Embryonic facial prominence (tissue), 1 donor: ENCODE measurements at regions not wholly inside any gene's neighbourhood (a gene's known extent, or its start where the extent isn't known, plus 50 kb on each side); places are given as distances from the start of the nearest gene placed in this dataset.
"Not testable (repeated sequence)": the region's sequence is repeated elsewhere in the genome, so short reads cannot be mapped to it uniquely, and the experiment has no call there.

Experiments used
- DNase-seq: peaks from one replicate; pipeline ENCODE4 v3.0.0-alpha.2; 2016; ENCODE audit errors: extremely low spot score

- DNase-seq: no peak
Observed at GRCh38 chr4:175280153-175280552, 362.0 kb downstream of the ADAM29 start.

- DNase-seq: no peak
Observed at GRCh38 chr4:175281894-175282293, 363.7 kb downstream of the ADAM29 start.

DNA sequence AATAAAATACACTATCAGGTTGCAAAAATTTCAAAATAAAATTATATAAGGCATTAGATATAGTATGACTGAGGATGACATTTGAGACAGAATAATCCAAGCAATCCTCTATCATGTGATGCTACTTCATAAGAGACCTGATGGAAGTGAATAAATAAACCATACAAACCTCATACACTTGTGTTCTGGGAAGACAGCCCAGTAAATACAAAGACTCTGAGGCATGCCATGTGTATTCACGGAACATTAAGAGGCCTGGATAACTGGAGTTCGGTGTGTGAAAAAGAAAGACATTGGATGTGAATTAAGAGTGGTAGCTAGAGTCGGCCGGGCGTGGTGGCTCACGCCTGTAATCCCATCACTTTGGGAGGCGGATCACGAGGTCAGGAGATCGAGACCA is 364.2 kb downstream of the ADAM29 start:
- DNase-seq: no peak

- DNase-seq: no peak
Observed at GRCh38 chr4:175290401-175290800, 372.2 kb downstream of the ADAM29 start.

DNA sequence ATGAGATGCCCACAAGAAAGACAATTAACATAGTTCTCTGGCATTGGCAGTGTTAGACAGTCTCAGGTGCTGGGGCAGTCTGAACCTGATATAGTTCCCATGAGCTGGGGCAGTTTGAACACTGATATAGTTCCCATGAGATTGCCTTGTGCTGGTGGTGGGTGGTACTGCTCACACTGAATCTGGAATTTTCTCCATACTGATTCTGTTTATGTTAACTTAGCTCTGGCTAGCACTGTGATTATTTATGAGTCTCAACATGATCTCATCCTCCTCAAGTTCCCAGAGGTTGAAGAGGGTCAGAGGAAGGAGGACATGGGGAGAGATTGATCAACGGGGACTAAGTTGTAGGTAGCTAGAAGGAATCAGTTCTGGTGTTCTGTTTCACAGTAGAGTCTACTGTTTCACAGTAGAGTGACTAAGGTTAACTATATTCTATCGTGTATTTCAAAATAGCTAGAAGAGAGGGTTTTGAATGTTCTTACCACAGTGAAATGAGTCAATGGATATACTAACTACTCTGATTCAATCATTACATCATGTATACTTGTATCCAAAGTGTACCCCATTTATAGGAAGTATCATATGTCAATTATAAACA is 379.9 kb downstream of the ADAM29 start:
- no peak for DNase-seq

- no peak for DNase-seq
Observed at GRCh38 chr4:175306436-175306835, 388.3 kb downstream of the ADAM29 start.

DNA sequence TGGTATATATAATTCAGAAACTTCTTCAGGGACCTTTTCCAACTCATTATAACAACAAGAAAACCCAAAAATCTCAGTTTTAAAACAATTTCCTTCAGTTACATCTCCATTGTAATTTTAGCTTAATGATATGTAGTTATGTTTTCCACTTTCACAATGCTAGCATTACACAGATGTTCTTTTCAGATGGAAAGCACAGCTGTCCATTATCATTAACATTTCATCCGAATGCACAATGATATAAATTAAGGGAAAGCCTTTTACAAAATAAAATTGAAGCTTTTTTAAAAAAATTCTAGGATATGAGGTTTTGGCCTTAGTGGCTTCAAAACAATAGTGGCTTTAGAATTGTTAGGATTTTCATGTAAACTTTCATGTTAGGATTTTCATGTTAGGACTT is 389.2 kb downstream of the ADAM29 start:
- DNase-seq: no peak

GRCh38 chr4:175308236-175308635 is 390.1 kb downstream of the ADAM29 start:
- no peak for DNase-seq

- DNase-seq: no peak
Observed at GRCh38 chr4:175309041-175309440, 390.9 kb downstream of the ADAM29 start.

DNA sequence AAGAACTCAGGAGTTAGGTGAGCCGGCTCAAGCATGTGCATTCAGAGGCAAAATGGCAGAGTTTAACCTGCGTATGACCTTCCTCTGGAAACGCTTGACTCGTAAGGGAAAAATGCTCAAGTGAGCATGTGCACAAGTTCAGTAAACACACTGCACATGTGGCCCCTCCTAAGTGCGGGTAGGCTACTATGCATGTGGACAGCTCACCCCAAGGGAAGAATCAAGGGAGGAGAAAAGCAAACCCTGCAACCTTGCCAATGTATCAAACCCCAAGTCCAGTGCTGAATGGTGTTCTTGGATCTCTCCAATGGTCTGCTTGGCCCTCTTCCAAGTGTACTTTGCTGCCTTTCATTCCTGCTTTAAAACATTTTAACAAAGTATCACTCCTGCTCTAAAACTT is 407.1 kb downstream of the ADAM29 start:
- no peak for DNase-seq

DNA sequence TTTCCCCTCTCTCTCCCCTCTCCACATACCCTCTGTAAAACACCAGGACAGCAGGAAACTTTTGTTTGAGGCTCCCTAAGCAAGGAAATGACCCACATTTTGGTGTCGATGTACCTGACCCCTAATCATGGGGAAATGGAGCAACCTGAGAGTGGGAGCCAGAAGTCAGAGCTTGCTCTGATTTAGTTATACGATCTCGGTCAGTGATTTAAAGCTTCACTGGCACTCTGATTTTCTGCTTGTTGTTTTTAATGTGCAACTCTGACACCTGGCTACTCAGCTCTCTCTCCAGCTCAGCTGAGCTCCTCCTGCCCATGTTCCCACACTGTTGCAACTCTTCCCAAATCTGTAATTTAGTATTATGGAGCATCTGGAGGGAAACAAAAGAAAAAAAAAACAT is 408.6 kb downstream of the ADAM29 start:
- no peak for DNase-seq

DNA sequence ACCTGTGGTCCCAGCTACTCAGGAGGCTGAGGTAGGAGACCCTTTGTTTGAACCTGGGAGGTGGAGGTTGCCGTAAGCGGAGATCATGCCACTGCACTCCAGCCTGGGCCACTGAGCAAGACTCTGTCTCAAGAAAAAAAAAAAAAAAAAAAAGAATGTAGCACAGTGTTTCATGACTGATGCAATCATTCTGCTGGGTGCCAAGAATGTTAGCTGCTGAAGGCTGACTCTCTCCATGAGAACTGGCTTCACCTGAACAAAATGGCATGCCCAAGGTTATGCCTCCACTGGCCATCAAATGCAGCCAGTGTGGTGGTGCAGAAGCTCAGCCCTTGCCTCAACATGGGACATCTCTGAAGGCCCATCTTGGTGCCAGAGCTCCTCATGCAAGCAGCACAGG is 412.1 kb downstream of the ADAM29 start:
- DNase-seq: no peak

GRCh38 chr4:175330652-175331051 is 412.5 kb downstream of the ADAM29 start:
- DNase-seq: no peak

GRCh38 chr4:175335331-175335730 is 417.2 kb downstream of the ADAM29 start:
- DNase-seq: no peak

GRCh38 chr4:175336570-175336969 is 418.4 kb downstream of the ADAM29 start:
- not testable (repeated sequence) for DNase-seq

- DNase-seq: no peak
Observed at GRCh38 chr4:175339100-175339707, 421.0 kb downstream of the ADAM29 start.

GRCh38 chr4:175341203-175341755 is 423.1 kb downstream of the ADAM29 start:
- DNase-seq: no peak

GRCh38 chr4:175346376-175346775 is 428.2 kb downstream of the ADAM29 start:
- DNase-seq: no peak

- no peak for DNase-seq
Observed at GRCh38 chr4:175350246-175350645, 432.1 kb downstream of the ADAM29 start.

- DNase-seq: no peak
Observed at GRCh38 chr4:175351473-175351872, 433.3 kb downstream of the ADAM29 start.

GRCh38 chr4:175369087-175369486 is 443.0 kb downstream of the GPM6A start:
- no peak for DNase-seq

DNA sequence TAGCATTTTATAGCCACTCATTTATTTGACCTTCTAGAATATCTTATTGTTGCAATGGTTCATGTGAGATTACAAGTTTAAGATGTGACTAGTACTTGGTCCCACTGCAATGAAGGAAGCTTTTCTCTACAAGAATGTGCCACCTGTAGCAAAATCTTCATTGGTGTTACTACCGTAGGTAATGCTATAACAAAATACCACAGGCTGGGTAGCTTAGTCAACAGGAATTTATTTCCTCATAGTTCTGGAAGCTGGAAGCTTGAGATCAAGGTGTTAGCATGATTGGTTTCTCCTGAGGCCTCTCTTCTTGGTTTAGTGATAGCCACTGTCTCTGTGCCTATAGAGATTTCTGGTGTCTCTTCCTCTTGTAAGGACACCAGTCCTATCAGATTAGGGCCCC is 441.0 kb downstream of the GPM6A start:
- DNase-seq: no peak

DNA sequence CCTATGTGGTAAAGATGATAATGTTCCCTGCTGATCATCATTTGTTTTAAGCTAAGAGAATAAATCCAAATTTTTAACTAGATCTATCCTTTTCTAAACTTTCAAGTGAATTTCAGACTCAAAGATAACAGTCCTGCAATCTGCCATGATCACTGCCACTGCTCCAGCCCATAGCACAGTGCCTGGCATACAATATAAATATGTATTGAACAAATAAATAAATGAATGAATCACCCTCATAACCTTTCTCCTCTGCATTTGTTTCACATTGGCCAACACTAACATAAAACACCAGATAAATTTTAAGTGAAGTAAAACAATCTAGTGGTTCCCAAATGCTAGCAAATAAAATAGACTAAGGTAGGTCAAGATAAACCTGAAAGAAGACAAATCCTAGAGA is 439.0 kb downstream of the GPM6A start:
- DNase-seq: no peak

DNA sequence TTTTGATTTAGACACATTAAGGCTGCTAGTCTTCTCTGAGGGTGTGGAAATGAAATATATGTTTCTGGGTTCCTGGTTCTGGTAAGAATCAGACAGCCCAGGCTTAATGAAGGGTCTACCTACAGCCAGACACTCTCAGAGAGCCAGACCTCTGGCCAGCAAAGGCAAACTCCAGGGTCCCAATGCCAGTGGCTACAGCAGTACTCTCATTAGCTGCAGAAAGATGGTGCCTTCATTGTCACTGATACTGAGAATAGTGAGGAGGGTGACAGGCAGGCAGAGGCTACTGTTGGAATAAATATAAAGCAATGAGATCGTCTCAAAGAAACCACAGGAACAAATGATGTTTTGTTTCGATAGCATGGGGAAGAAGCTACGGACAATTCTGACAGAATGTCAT is 437.6 kb downstream of the GPM6A start:
- no peak for DNase-seq
